Fibroblast of lung (primary cell): ENCODE measurements at regions not wholly inside any gene's neighbourhood (a gene's known extent, or its start where the extent isn't known, plus 50 kb on each side); places are given as distances from the start of the nearest gene placed in this dataset.

Experiments used
- DNase-seq, 2 donors: peaks; one replicate each; pipeline versions ENCODE4 v3.0.0 to v3.0.0-alpha.2; 2010; ENCODE audit warnings: low read depth in 2 of 2
- H2AFZ ChIP-seq: 2 replicates; pipeline ENCODE4 v1.5.1; 2012; ENCODE audit warnings: low read length, control low read depth, inconsistent platforms
- H3K27ac ChIP-seq: 2 replicates; pipeline ENCODE4 v1.5.1; 2011; ENCODE audit warnings: low read length, control low read depth; ENCODE audit not compliant: insufficient read depth
- H3K27me3 ChIP-seq: 2 replicates; pipeline ENCODE4 v1.5.1; 2011; ENCODE audit warnings: mild to moderate bottlenecking, low read length; ENCODE audit not compliant: control insufficient read depth, insufficient read depth
- H3K36me3 ChIP-seq: 2 replicates; pipeline ENCODE4 v1.5.1; 2011; ENCODE audit warnings: low read length; ENCODE audit not compliant: control insufficient read depth, insufficient read depth
- H3K4me1 ChIP-seq: 2 replicates; pipeline ENCODE4 v1.5.1; 2011; ENCODE audit warnings: low read length; ENCODE audit not compliant: control insufficient read depth, insufficient read depth; ENCODE audit errors: extremely low read depth
- H3K4me2 ChIP-seq: 2 replicates; pipeline ENCODE4 v1.5.1; 2011; ENCODE audit warnings: low read length, control low read depth; ENCODE audit not compliant: insufficient read depth; ENCODE audit errors: extremely low read depth
- H3K4me3 ChIP-seq, 4 experiments: fragments of 200-600 bp in 1 of 4; sonication (generic) in 1 of 4; replicated peaks in 1 of 4; 2 replicates each; pipeline ENCODE4 v1.5.1; 2011 to 2016; ENCODE audit warnings: low read length in 4 of 4, low read depth in 3 of 4, mild to moderate bottlenecking in 3 of 4, control low read depth in 2 of 4, inconsistent platforms in 1 of 4, mixed read lengths in 1 of 4; ENCODE audit not compliant: insufficient read depth in 1 of 4; ENCODE audit errors: control extremely low read depth in 1 of 4
- H3K79me2 ChIP-seq: 2 replicates; pipeline ENCODE4 v1.5.1; 2012; ENCODE audit warnings: mild to moderate bottlenecking, low read length, inconsistent platforms; ENCODE audit not compliant: control insufficient read depth, insufficient read depth
- H3K9ac ChIP-seq: 2 replicates; pipeline ENCODE4 v1.5.1; 2011; ENCODE audit warnings: mild to moderate bottlenecking, low read length, control low read depth; ENCODE audit not compliant: insufficient read depth
- H3K9me3 ChIP-seq: 2 replicates; pipeline ENCODE4 v1.5.1; 2012; ENCODE audit warnings: low read depth, low read length; ENCODE audit not compliant: control insufficient read depth, insufficient read depth
- H4K20me1 ChIP-seq: 2 replicates; pipeline ENCODE4 v1.5.1; 2011; ENCODE audit warnings: low read length; ENCODE audit not compliant: control insufficient read depth, insufficient read depth; ENCODE audit errors: extremely low read depth
- EZH2 ChIP-seq: IDR thresholded peaks from 2 replicates; pipeline ENCODE4 v1.5.1; 2012; ENCODE audit warnings: low read length, control low read depth, mild to moderate bottlenecking; ENCODE audit errors: missing control alignments
- TF ChIP-seq, protein P1 (sequence below), 2 donors: IDR thresholded peaks in 1 of 2; conservative IDR thresholded peaks in 1 of 2; 1 replicate in 1 of 2; 2 replicates in 1 of 2; pipeline ENCODE4 v1.5.1; 2011 to 2012; ENCODE audit warnings: low read length in 2 of 2, control low read depth in 1 of 2, inconsistent platforms in 1 of 2, low read depth in 1 of 2, mild to moderate bottlenecking in 1 of 2

- Histone ChIP-seq H3K4me3 (no peak overlapping the region), H3K79me2 (no peaks in the 10 kb centered on the region), H4K20me1 (no peaks in the 10 kb centered on the region), H3K27me3 (no peaks in the 10 kb centered on the region), H3K36me3 (no peaks in the 10 kb centered on the region), H3K4me2 (no peak overlapping the region), H3K9ac (no peak overlapping the region), H3K4me1 (no peaks in the 10 kb centered on the region), H2AFZ (no peak overlapping the region), H3K9me3 (no peaks in the 10 kb centered on the region), H3K27ac (no peak overlapping the region)
- DNase-seq = peak in 1 of 2 donors; percentile 46
- TF ChIP-seq, protein P1, sequence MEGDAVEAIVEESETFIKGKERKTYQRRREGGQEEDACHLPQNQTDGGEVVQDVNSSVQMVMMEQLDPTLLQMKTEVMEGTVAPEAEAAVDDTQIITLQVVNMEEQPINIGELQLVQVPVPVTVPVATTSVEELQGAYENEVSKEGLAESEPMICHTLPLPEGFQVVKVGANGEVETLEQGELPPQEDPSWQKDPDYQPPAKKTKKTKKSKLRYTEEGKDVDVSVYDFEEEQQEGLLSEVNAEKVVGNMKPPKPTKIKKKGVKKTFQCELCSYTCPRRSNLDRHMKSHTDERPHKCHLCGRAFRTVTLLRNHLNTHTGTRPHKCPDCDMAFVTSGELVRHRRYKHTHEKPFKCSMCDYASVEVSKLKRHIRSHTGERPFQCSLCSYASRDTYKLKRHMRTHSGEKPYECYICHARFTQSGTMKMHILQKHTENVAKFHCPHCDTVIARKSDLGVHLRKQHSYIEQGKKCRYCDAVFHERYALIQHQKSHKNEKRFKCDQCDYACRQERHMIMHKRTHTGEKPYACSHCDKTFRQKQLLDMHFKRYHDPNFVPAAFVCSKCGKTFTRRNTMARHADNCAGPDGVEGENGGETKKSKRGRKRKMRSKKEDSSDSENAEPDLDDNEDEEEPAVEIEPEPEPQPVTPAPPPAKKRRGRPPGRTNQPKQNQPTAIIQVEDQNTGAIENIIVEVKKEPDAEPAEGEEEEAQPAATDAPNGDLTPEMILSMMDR (conservative IDR thresholded peaks at IDR 0.05 in 1 of 2, IDR thresholded peaks at IDR 0.05 in 1 of 2; ENCODE audit: low read depth in 1 of 2, low read length in 2 of 2) = peak in 1 of 2 donors; percentile 39
- no peak for TF ChIP-seq EZH2
Observed at GRCh38 chr4:111136438-111136837, 513.6 kb upstream of the PITX2 start.

- Histone ChIP-seq H3K27ac (no peak overlapping the region), H3K4me1 (no peaks in the 10 kb centered on the region), H3K4me3 (no peak overlapping the region), H3K79me2 (no peaks in the 10 kb centered on the region), H3K27me3 (no peaks in the 10 kb centered on the region), H4K20me1 (no peaks in the 10 kb centered on the region), H2AFZ (no peak overlapping the region), H3K36me3 (no peaks in the 10 kb centered on the region), H3K9ac (no peak overlapping the region), H3K9me3 (no peaks in the 10 kb centered on the region), H3K4me2 (no peak overlapping the region)
- TF ChIP-seq, protein P1 (conservative IDR thresholded peaks at IDR 0.05 in 1 of 2, IDR thresholded peaks at IDR 0.05 in 1 of 2; ENCODE audit: low read depth in 1 of 2, low read length in 2 of 2) = no peak
- no peak for TF ChIP-seq EZH2
- DNase-seq = no peak
Observed at GRCh38 chr4:111136967-111137366, 514.1 kb upstream of the PITX2 start.

GRCh38 chr4:111143510-111143909 lies 520.6 kb upstream of the PITX2 start:
- Histone ChIP-seq H3K9me3 (no peaks in the 10 kb centered on the region), H3K4me3 (no peak overlapping the region), H2AFZ (no peak overlapping the region), H3K27me3 (no peaks in the 10 kb centered on the region), H3K9ac (no peak overlapping the region), H3K4me1 (no peaks in the 10 kb centered on the region), H4K20me1 (no peaks in the 10 kb centered on the region), H3K4me2 (no peak overlapping the region), H3K27ac (no peak overlapping the region), H3K36me3 (no peaks in the 10 kb centered on the region), H3K79me2 (no peaks in the 10 kb centered on the region)
- no peak for TF ChIP-seq EZH2
- TF ChIP-seq, protein P1 (conservative IDR thresholded peaks at IDR 0.05 in 1 of 2, IDR thresholded peaks at IDR 0.05 in 1 of 2; ENCODE audit: low read depth in 1 of 2, low read length in 2 of 2) = no peak
- no peak for DNase-seq
